Neural crest cell (in vitro differentiated cells): ENCODE measurements at regions not wholly inside any gene's neighbourhood (a gene's known extent, or its start where the extent isn't known, plus 50 kb on each side); places are given as distances from the start of the nearest gene placed in this dataset.

Source experiments
- DNase-seq: peaks from one replicate; pipeline ENCODE4 v3.0.0; 2021; ENCODE audit warnings: low read depth, mixed read lengths, low spot score
- H3K27ac Mint-ChIP-seq: one replicate; pipeline ENCODE4 v1.8.0; 2021; ENCODE audit warnings: mild to moderate bottlenecking, mixed read lengths; ENCODE audit not compliant: unreplicated experiment
- H3K27me3 Mint-ChIP-seq: 2 replicates; pipeline ENCODE4 v1.8.0; 2021; ENCODE audit warnings: low read depth, mild to moderate bottlenecking, mixed read lengths
- H3K36me3 Mint-ChIP-seq: 2 replicates; pipeline ENCODE4 v1.8.0; 2021; ENCODE audit warnings: low read depth, mild to moderate bottlenecking, mixed read lengths
- H3K4me1 Mint-ChIP-seq: 2 replicates; pipeline ENCODE4 v1.8.0; 2021; ENCODE audit warnings: mixed read lengths
- H3K4me3 Mint-ChIP-seq: one replicate; pipeline ENCODE4 v1.8.0; 2021; ENCODE audit warnings: mild to moderate bottlenecking, mixed read lengths
- H3K9me3 Mint-ChIP-seq: 2 replicates; pipeline ENCODE4 v1.8.0; 2021; ENCODE audit warnings: mixed read lengths
- CTCF ChIP-seq: fragments of 200-600 bp; sonication (generic); conservative IDR thresholded peaks from 2 replicates; pipeline ENCODE4 v1.5.0; 2021; ENCODE audit warnings: antibody characterized with exemption, mild to moderate bottlenecking

- H3K36me3 Mint-ChIP-seq = peaks cover 4% of the 10 kb centered on the region
- DNase-seq = no peak
- H3K4me1 Mint-ChIP-seq = no peaks in the 10 kb centered on the region
- H3K9me3 Mint-ChIP-seq = peaks cover 8% of the 10 kb centered on the region
- H3K4me3 Mint-ChIP-seq = no peak overlapping the region
- no peak overlapping the region for H3K27ac Mint-ChIP-seq
- no peaks in the 10 kb centered on the region for H3K27me3 Mint-ChIP-seq
- TF ChIP-seq CTCF = no peak
These were observed 136.5 kb upstream of the ADARB2 start for GRCh38 chr10:1873661-1874315.

DNA sequence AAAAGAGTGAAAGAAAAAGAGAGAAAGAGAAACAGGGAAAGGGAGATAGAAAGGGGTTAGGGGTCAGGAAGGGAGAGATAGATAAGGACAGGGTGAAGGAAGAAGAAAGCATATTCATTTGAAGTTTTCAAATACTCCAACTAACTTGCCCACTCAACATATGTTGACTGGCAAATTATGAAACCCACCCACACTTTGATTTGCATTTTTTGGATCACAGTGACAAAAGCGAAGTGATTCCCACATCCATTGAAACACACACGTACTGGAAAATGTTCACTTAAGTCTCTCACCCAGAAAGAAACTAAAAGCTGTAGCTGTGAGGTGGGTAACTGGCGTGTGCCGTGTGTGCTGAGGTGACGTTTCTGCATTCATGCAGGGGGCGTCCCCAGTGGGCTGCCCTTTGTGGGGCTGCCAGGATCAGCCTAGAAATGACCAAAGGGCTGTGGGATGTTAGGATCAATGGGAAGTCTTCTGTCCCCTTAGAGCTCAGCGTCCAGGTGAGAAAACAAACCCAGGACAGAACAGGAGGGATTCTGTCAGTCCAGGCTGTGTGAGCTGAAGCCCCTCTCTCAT, 134.9 kb upstream of the ADARB2 start:
- Mint-ChIP-seq H3K4me1 (no peaks in the 10 kb centered on the region), H3K9me3 (peaks cover 8% of the 10 kb centered on the region), H3K27ac (no peak overlapping the region), H3K27me3 (no peaks in the 10 kb centered on the region), H3K4me3 (no peak overlapping the region), H3K36me3 (peaks cover 4% of the 10 kb centered on the region)
- no peak for DNase-seq
- TF ChIP-seq CTCF = no peak

DNA sequence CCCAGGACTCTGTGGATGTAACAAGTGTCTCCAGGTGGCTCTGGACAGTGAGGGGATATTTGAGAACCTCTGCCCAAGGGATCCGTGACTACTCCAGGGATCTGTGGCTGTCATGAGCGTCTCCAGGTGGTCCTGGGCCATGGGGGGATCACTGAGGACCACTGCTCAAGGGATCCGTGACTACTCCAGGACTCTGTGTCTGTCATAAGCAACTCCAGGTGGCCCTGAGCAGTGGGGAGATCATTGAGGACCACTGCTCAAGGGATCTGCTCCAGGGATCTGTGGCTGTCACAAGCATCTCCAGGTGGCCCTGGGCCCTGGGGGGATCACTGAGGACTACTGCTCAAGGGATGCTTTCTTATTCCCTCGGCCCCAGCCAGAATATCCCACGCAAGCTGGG, 133.2 kb upstream of the ADARB2 start:
- Mint-ChIP-seq H3K36me3 (peaks cover 4% of the 10 kb centered on the region), H3K27me3 (no peaks in the 10 kb centered on the region), H3K4me1 (no peaks in the 10 kb centered on the region), H3K9me3 (peaks cover 5% of the 10 kb centered on the region), H3K27ac (no peak overlapping the region), H3K4me3 (no peak overlapping the region)
- no peak for DNase-seq
- TF ChIP-seq CTCF = no peak

- H3K4me1 Mint-ChIP-seq = no peaks in the 10 kb centered on the region
- DNase-seq = no peak
- H3K36me3 Mint-ChIP-seq = no peaks in the 10 kb centered on the region
These were observed 132.5 kb upstream of the ADARB2 start for GRCh38 chr10:1869861-1870260.

DNA sequence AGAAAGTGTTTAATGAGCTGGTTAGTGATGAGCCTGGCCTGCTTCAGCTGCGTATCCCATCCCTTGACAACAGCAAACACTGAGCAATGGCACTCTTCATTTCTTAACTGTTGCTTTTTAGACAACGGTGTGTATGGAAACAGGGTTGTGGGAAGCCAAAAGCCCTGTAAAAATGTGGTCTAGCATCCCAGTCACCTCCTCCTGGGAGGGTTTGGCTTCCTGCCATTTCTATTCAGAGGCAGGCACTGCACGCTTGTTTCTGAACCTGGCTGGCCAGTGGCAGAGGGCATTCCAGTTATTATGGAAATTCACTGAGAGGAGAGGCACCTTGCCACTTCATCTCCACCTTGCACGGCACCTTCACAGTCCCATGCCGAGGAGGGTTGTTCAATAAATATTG, 123.0 kb upstream of the ADARB2 start:
- Mint-ChIP-seq H3K9me3 (peaks cover 12% of the 10 kb centered on the region), H3K27me3 (peaks cover 3% of the 10 kb centered on the region), H3K27ac (no peak overlapping the region), H3K4me1 (no peaks in the 10 kb centered on the region), H3K4me3 (no peak overlapping the region), H3K36me3 (peaks cover 2% of the 10 kb centered on the region)
- no peak for TF ChIP-seq CTCF
- DNase-seq = no peak

More at GRCh38 chr10:1869861-1870260, 132.5 kb upstream of the ADARB2 start:
- H3K27ac Mint-ChIP-seq = no peak overlapping the region
- H3K9me3 Mint-ChIP-seq = peaks cover 6% of the 10 kb centered on the region
- no peak overlapping the region for H3K4me3 Mint-ChIP-seq
- no peak for TF ChIP-seq CTCF
- peaks cover 3% of the 10 kb centered on the region for H3K27me3 Mint-ChIP-seq
